Psoas muscle (tissue), 7 donors: ENCODE measurements at regions not wholly inside any gene's neighbourhood (a gene's known extent, or its start where the extent isn't known, plus 50 kb on each side); places are given as distances from the start of the nearest gene placed in this dataset.
"Not testable (repeated sequence)": the region's sequence is repeated elsewhere in the genome, so short reads cannot be mapped to it uniquely, and the experiment has no call there.

Experiments used
- ATAC-seq, 4 donors: fragments of 200-7000 bp; cut with Tn5 transposase; one replicate each; pipeline ENCODE4 v1.9.1; 2020; ENCODE audit warnings: moderate library complexity in 3 of 4, mild to moderate bottlenecking in 2 of 4
- DNase-seq, 2 donors: peaks; one replicate each; pipeline ENCODE4 v3.0.0-alpha.2; 2020
- H3K27ac ChIP-seq: fragments of 200-600 bp; one replicate; pipeline ENCODE4 v1.8.0; 2022
- H3K27me3 ChIP-seq, 3 donors: fragments of 200-600 bp in 1 of 3; one replicate each; pipeline versions ENCODE4 v1.6.1 to v1.8.0; 2013 to 2022; ENCODE audit warnings: low read length in 2 of 3, mild to moderate bottlenecking in 2 of 3, moderate library complexity in 1 of 3; ENCODE audit not compliant: insufficient read depth in 3 of 3
- H3K36me3 ChIP-seq, 2 donors: fragments of 200-600 bp in 1 of 2; one replicate each; pipeline versions ENCODE4 v1.6.1 to v1.8.0; 2013 to 2022; ENCODE audit warnings: low read depth in 1 of 2, mild to moderate bottlenecking in 1 of 2, moderate library complexity in 1 of 2; ENCODE audit not compliant: insufficient read depth in 1 of 2
- H3K4me1 ChIP-seq: fragments of 200-600 bp; one replicate; pipeline ENCODE4 v1.8.0; 2022
- H3K4me3 ChIP-seq: fragments of 200-600 bp; one replicate; pipeline ENCODE4 v1.8.0; 2022; ENCODE audit warnings: mild to moderate bottlenecking
- H3K9me3 ChIP-seq: fragments of 200-600 bp; one replicate; pipeline ENCODE4 v1.8.0; 2022
- CTCF ChIP-seq: fragments of 200-600 bp; IDR thresholded peaks from one replicate; pipeline ENCODE4 v1.8.0; 2022; ENCODE audit warnings: antibody characterized with exemption
- WGBS, 3 donors: extraction: QIAGEN DNeasy Blood & Tissue Kit; methylation state at CpG; one replicate each; pipeline versions ENCODE4 v1.1.6 to v1.1.7; 2013; 5-methylcytosine and 5-hydroxymethylcytosine counted together
- intact Hi-C, 2 donors: fragments of 100-400 bp; cut with DNase I; formaldehyde crosslinking; loops; one replicate each; pipeline versions ENCODE4 v1.11.0 to v1.14.2; 2022
- donor health status: healthy with polysubstance abuse.
- donor health status: DM: no; HTN: no; CAD: no; lungs with moderate emphysema.
- donor health status: Bipolar disorder and iron deficiency.
- donor health status: healthy.
- donor health status: DM: yes; HTN: yes; CAD: no.
- donor health status: DM: no; HTN: no; CAD: no.
- donor health status: DM: yes; HTN: yes; CAD: no.

GRCh38 chr12:91643763-91644162 lies 461.1 kb upstream of the DCN start:
- Histone ChIP-seq H3K9me3 (no peaks in the 10 kb centered on the region), H3K36me3 (no peaks in the 10 kb centered on the region), H3K4me3 (no peak overlapping the region), H3K27me3 (no peaks in the 10 kb centered on the region), H3K27ac (no peak overlapping the region), H3K4me1 (no peaks in the 10 kb centered on the region)
- 96 to 98% (median 97%) methylated on average over 2 of the region's 2 CpGs for WGBS, 3 donors
- intact Hi-C loops: no loop called here
- DNase-seq: no peak
- no peak for TF ChIP-seq CTCF
- ATAC-seq: no peak

GRCh38 chr12:91640021-91640420 lies 457.4 kb upstream of the DCN start:
- DNase-seq (no peak), ATAC-seq (no peak)
- H3K36me3 ChIP-seq: no peaks in the 10 kb centered on the region
- H3K27ac ChIP-seq: no peak overlapping the region
- no peaks in the 10 kb centered on the region for H3K4me1 ChIP-seq
- WGBS, 3 donors: 75 to 85% (median 77%) methylated on average over 2 of the region's 2 CpGs
- intact Hi-C loops: no loop called here
- no peaks in the 10 kb centered on the region for H3K27me3 ChIP-seq
- no peaks in the 10 kb centered on the region for H3K9me3 ChIP-seq
- no peak overlapping the region for H3K4me3 ChIP-seq
- TF ChIP-seq CTCF: no peak

GRCh38 chr12:91639327-91639726 lies 456.7 kb upstream of the DCN start:
- 72 to 83% (median 76%) methylated on average over 3 of the region's 3 CpGs for WGBS, 3 donors
- Histone ChIP-seq H3K4me3 (no peak overlapping the region), H3K36me3 (no peaks in the 10 kb centered on the region), H3K4me1 (no peaks in the 10 kb centered on the region), H3K27ac (no peak overlapping the region), H3K27me3 (no peaks in the 10 kb centered on the region), H3K9me3 (no peaks in the 10 kb centered on the region)
- no peak for TF ChIP-seq CTCF
- DNase-seq (no peak), ATAC-seq (no peak)
- intact Hi-C loops: no loop called here

GRCh38 chr12:91637789-91638624 lies 455.4 kb upstream of the DCN start:
- H3K4me3 ChIP-seq: no peak overlapping the region
- H3K4me1 ChIP-seq: no peaks in the 10 kb centered on the region
- H3K27me3 ChIP-seq: no peaks in the 10 kb centered on the region
- ATAC-seq: no peak
- no peak for DNase-seq
- no peaks in the 10 kb centered on the region for H3K9me3 ChIP-seq
- intact Hi-C loops: no loop called here
- WGBS, 3 donors: 91 to 96% (median 95%) methylated on average over 8 of the region's 8 CpGs
- H3K27ac ChIP-seq: no peak overlapping the region
- no peak for TF ChIP-seq CTCF
- no peaks in the 10 kb centered on the region for H3K36me3 ChIP-seq

GRCh38 chr12:91636721-91637120 lies 454.1 kb upstream of the DCN start:
- no peaks in the 10 kb centered on the region for H3K9me3 ChIP-seq
- no peaks in the 10 kb centered on the region for H3K27me3 ChIP-seq
- DNase-seq (no peak), ATAC-seq (no peak)
- no peaks in the 10 kb centered on the region for H3K36me3 ChIP-seq
- H3K4me3 ChIP-seq: no peak overlapping the region
- intact Hi-C loops: no loop called here
- H3K27ac ChIP-seq: no peak overlapping the region
- TF ChIP-seq CTCF: no peak
- H3K4me1 ChIP-seq: no peaks in the 10 kb centered on the region
- WGBS, 3 donors: 79 to 86% (median 86%) methylated on average over 4 of the region's 4 CpGs

- H3K4me1 ChIP-seq, H3K27me3 ChIP-seq, ATAC-seq, H3K27ac ChIP-seq, H3K9me3 ChIP-seq, intact Hi-C loops, H3K36me3 ChIP-seq, DNase-seq, H3K4me3 ChIP-seq: not testable (repeated sequence)
- WGBS, 3 donors: 90 to 97% (median 97%) methylated on average over 3 of the region's 3 CpGs
Observed at GRCh38 chr12:91634386-91634713, 451.7 kb upstream of the DCN start.
